ENCODE measurements at regions not wholly inside any gene's neighbourhood (a gene's known extent, or its start where the extent isn't known, plus 50 kb on each side); places are given as distances from the start of the nearest gene placed in this dataset.

GRCh38 chr18:59751186-59751585 lies 54.0 kb upstream of the CCBE1 start:
- no peak overlapping the region for H3K4me3 ChIP-seq (ENCODE audit: low read depth, low read length)
- H3K36me3 ChIP-seq (ENCODE audit: control insufficient read depth, insufficient read depth, low read length): no peaks in the 10 kb centered on the region
- no peaks in the 10 kb centered on the region for H3K27me3 ChIP-seq (ENCODE audit: control insufficient read depth, insufficient read depth, low read length)
- TF ChIP-seq, protein P1, sequence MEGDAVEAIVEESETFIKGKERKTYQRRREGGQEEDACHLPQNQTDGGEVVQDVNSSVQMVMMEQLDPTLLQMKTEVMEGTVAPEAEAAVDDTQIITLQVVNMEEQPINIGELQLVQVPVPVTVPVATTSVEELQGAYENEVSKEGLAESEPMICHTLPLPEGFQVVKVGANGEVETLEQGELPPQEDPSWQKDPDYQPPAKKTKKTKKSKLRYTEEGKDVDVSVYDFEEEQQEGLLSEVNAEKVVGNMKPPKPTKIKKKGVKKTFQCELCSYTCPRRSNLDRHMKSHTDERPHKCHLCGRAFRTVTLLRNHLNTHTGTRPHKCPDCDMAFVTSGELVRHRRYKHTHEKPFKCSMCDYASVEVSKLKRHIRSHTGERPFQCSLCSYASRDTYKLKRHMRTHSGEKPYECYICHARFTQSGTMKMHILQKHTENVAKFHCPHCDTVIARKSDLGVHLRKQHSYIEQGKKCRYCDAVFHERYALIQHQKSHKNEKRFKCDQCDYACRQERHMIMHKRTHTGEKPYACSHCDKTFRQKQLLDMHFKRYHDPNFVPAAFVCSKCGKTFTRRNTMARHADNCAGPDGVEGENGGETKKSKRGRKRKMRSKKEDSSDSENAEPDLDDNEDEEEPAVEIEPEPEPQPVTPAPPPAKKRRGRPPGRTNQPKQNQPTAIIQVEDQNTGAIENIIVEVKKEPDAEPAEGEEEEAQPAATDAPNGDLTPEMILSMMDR (IDR thresholded peaks at IDR 0.05; ENCODE audit: insufficient read depth, low read length, poor library complexity, severe bottlenecking): no peak
- DNase-seq (ENCODE audit: low read depth): no peak

DNA sequence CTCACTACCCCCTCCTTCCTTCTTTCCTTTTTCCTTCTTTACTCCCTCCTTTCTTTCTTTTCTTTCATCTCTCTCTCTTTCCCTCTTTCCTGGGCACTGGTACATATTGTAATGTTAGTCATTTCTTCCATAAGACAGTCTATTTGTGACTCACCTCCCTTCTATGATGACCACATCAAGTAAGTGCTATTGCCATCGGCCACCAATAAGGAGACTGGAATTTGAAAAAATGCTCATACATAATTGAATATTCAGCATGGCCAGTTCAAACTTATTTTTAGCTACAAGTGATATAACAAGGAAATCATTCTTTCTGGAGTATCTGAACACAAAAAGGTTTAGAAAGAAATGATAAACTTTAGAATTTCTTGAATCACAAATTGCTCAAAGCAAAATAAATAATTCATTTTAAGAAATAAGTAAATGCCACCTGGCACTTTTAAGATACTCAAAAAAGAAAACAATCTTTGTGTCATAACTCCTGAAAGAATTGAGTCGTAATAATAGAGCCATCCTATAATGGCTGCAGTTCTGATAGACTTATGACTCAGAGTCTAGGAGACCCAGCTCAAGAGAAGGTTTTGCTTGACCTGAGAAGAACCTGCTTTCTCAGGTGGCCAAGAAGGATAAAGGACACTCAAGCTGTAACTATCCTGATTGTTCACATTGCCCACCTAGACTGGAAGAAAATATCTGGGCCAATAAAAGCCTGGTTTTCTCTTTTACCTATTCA lies 51.6 kb upstream of the CCBE1 start:
- Histone ChIP-seq H3K4me3 (ENCODE audit: low read depth, low read length) (no peak overlapping the region), H3K27me3 (ENCODE audit: control insufficient read depth, insufficient read depth, low read length) (no peaks in the 10 kb centered on the region), H3K36me3 (ENCODE audit: control insufficient read depth, insufficient read depth, low read length) (no peaks in the 10 kb centered on the region)
- TF ChIP-seq, protein P1 (IDR thresholded peaks at IDR 0.05; ENCODE audit: insufficient read depth, low read length, poor library complexity, severe bottlenecking): no peak
- peak; percentile 51 for DNase-seq (ENCODE audit: low read depth)
